Left ventricle myocardium inferior (tissue), 1 donor: ENCODE measurements at regions not wholly inside any gene's neighbourhood (a gene's known extent, or its start where the extent isn't known, plus 50 kb on each side); places are given as distances from the start of the nearest gene placed in this dataset.

ENCODE experiments used
- DNase-seq: peaks from one replicate; pipeline ENCODE4 v3.0.0-alpha.2; 2020
- H3K27ac ChIP-seq: fragments of 200-600 bp; replicated peaks from 2 replicates; pipeline ENCODE4 v1.8.0; 2021
- H3K27me3 ChIP-seq: fragments of 200-600 bp; 2 replicates; pipeline ENCODE4 v1.8.0; 2021; ENCODE audit warnings: low read depth
- H3K36me3 ChIP-seq: fragments of 200-600 bp; 2 replicates; pipeline ENCODE4 v1.8.0; 2021
- H3K4me1 ChIP-seq: fragments of 200-600 bp; 2 replicates; pipeline ENCODE4 v1.8.0; 2021
- H3K4me3 ChIP-seq: fragments of 200-600 bp; 2 replicates; pipeline ENCODE4 v1.8.0; 2021; ENCODE audit warnings: mild to moderate bottlenecking, moderate library complexity
- H3K9me3 ChIP-seq: fragments of 200-600 bp; replicated peaks from 2 replicates; pipeline ENCODE4 v1.8.0; 2021
- CTCF ChIP-seq: fragments of 200-600 bp; IDR thresholded peaks from 2 replicates; pipeline ENCODE4 v1.8.0; 2021; ENCODE audit warnings: antibody characterized with exemption, mild to moderate bottlenecking, borderline replicate concordance
- intact Hi-C: fragments of 100-400 bp; cut with micrococcal nuclease; formaldehyde crosslinking; loops from one replicate; pipeline ENCODE4 v1.11.0; 2022
- donor health status: DM: no; HTN: yes; CAD: no; lungs with severe emphysema.

DNA sequence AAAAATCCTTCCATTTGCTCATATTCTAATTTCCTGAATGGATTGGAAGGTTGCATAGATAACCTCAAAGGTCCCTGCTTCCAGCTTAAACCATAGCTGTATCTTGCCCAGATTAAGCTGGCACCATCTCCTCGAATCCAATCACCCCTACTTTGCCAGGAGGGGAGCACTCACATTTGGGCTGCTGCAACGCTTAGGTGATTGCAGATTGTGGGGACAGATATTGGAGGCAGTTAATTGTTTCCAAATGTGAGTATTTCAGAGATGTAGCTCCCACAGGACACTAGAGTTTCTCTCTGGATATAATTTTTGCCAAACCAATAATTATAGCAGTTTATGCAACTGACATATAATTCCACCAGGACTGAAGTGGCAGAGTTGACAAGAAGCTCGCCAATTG lies 53.5 kb upstream of the ACSL1 start:
- no peak for DNase-seq
- no peak overlapping the region for H3K27ac ChIP-seq
- no peak for TF ChIP-seq CTCF
- no peaks in the 10 kb centered on the region for H3K27me3 ChIP-seq
- no peak overlapping the region for H3K4me3 ChIP-seq
- H3K4me1 ChIP-seq = no peaks in the 10 kb centered on the region
- no peaks in the 10 kb centered on the region for H3K36me3 ChIP-seq
- intact Hi-C loops = no loop called here
- H3K9me3 ChIP-seq = no peaks in the 10 kb centered on the region

GRCh38 chr4:184882276-184882675 lies 56.5 kb upstream of the ACSL1 start:
- H3K4me3 ChIP-seq = no peak overlapping the region
- no peak overlapping the region for H3K27ac ChIP-seq
- no peaks in the 10 kb centered on the region for H3K27me3 ChIP-seq
- no peaks in the 10 kb centered on the region for H3K36me3 ChIP-seq
- DNase-seq = no peak
- no peak for TF ChIP-seq CTCF
- intact Hi-C loops = no loop called here
- H3K9me3 ChIP-seq = no peaks in the 10 kb centered on the region
- H3K4me1 ChIP-seq = no peaks in the 10 kb centered on the region

- no peaks in the 10 kb centered on the region for H3K9me3 ChIP-seq
- no peaks in the 10 kb centered on the region for H3K36me3 ChIP-seq
- DNase-seq = no peak
- H3K4me1 ChIP-seq = no peaks in the 10 kb centered on the region
- intact Hi-C loops = no loop called here
- TF ChIP-seq CTCF = no peak
- H3K4me3 ChIP-seq = no peak overlapping the region
- no peak overlapping the region for H3K27ac ChIP-seq
- no peaks in the 10 kb centered on the region for H3K27me3 ChIP-seq
These were observed 57.3 kb upstream of the ACSL1 start for GRCh38 chr4:184883024-184883423.

GRCh38 chr4:184884883-184885282 lies 59.1 kb upstream of the ACSL1 start:
- Histone ChIP-seq H3K27ac (no peak overlapping the region), H3K4me1 (no peaks in the 10 kb centered on the region), H3K27me3 (no peaks in the 10 kb centered on the region), H3K9me3 (no peaks in the 10 kb centered on the region), H3K36me3 (no peaks in the 10 kb centered on the region), H3K4me3 (no peak overlapping the region)
- DNase-seq = no peak
- intact Hi-C loops = no loop called here
- no peak for TF ChIP-seq CTCF

DNA sequence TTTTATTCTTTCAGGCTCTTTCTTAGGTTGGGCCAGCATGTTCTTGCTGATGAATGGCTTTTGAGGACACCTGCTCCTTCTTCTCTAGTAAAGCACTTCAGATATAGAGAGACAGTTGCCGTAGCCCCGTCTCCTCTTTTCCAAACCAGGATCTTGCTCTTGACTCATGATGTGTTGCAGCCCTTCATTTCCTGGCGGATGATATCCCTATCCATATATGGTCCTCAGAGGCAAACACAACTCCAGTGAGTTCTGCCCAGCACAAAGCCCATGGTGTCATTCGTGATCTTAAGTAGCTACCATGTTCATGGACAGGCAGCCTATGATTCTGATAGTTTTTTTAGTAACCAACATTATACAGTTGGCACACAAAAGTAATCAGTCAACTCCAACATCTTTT lies 59.8 kb upstream of the ACSL1 start:
- no peaks in the 10 kb centered on the region for H3K27me3 ChIP-seq
- DNase-seq = no peak
- H3K27ac ChIP-seq = no peak overlapping the region
- no peak for TF ChIP-seq CTCF
- intact Hi-C loops = no loop called here
- no peaks in the 10 kb centered on the region for H3K4me1 ChIP-seq
- H3K36me3 ChIP-seq = no peaks in the 10 kb centered on the region
- H3K9me3 ChIP-seq = no peaks in the 10 kb centered on the region
- H3K4me3 ChIP-seq = no peak overlapping the region

DNA sequence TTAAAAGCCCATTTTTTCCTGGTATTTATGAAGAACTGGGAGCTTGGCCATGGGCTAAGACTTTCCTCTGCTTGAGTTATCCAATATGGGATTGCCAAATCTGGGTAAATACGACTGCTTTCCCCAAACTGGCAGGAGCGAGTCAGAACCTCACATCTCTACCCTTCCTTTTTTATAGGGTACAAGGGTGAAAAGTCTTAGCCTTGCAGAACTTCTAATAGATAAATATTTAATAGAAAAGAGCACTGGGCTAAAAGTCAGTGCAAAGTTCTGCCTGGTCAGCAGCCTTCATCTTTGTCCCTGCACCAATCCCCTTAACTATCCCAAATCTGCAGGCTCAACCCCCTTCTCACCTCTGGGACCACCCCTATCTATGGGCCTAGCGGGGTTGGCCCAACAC lies 61.6 kb upstream of the ACSL1 start:
- no peak for TF ChIP-seq CTCF
- DNase-seq = no peak
- intact Hi-C loops = no loop called here
- Histone ChIP-seq H3K4me3 (no peak overlapping the region), H3K9me3 (no peaks in the 10 kb centered on the region), H3K4me1 (no peaks in the 10 kb centered on the region), H3K27me3 (no peaks in the 10 kb centered on the region), H3K27ac (no peak overlapping the region), H3K36me3 (no peaks in the 10 kb centered on the region)
